ENCODE measurements at regions not wholly inside any gene's neighbourhood (a gene's known extent, or its start where the extent isn't known, plus 50 kb on each side); places are given as distances from the start of the nearest gene placed in this dataset.

- Histone ChIP-seq H3K27me3 (ENCODE audit: insufficient read depth, low read length) (no peaks in the 10 kb centered on the region), H3K4me1 (ENCODE audit: insufficient read depth, low read length, severe bottlenecking) (no peaks in the 10 kb centered on the region), H3K9me2 (ENCODE audit: low read depth, low read length) (no peaks in the 10 kb centered on the region), H4K20me1 (ENCODE audit: insufficient read depth, low read length) (no peaks in the 10 kb centered on the region), H3K27ac (ENCODE audit: low read depth, low read length, poor library complexity, severe bottlenecking) (no peak overlapping the region), H3K9ac (ENCODE audit: low read length) (no peak overlapping the region), H3K36me3 (ENCODE audit: insufficient read depth, low read length) (no peaks in the 10 kb centered on the region), H3K79me2 (ENCODE audit: insufficient read depth, low read length) (no peaks in the 10 kb centered on the region), H2AFZ (ENCODE audit: low read length) (no peak overlapping the region), H3K4me2 (ENCODE audit: low read length) (no peak overlapping the region), H3K4me3 (ENCODE audit: low read depth, low read length, poor library complexity, severe bottlenecking) (no peak overlapping the region), H3K9me3 (ENCODE audit: low read length) (no peaks in the 10 kb centered on the region), H3F3A (ENCODE audit: insufficient read depth, low read length) (no peaks in the 10 kb centered on the region)
- TF ChIP-seq, protein P1, sequence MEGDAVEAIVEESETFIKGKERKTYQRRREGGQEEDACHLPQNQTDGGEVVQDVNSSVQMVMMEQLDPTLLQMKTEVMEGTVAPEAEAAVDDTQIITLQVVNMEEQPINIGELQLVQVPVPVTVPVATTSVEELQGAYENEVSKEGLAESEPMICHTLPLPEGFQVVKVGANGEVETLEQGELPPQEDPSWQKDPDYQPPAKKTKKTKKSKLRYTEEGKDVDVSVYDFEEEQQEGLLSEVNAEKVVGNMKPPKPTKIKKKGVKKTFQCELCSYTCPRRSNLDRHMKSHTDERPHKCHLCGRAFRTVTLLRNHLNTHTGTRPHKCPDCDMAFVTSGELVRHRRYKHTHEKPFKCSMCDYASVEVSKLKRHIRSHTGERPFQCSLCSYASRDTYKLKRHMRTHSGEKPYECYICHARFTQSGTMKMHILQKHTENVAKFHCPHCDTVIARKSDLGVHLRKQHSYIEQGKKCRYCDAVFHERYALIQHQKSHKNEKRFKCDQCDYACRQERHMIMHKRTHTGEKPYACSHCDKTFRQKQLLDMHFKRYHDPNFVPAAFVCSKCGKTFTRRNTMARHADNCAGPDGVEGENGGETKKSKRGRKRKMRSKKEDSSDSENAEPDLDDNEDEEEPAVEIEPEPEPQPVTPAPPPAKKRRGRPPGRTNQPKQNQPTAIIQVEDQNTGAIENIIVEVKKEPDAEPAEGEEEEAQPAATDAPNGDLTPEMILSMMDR (IDR thresholded peaks at IDR 0.05; ENCODE audit: low read length), result no peak
- no peak for TF ChIP-seq EZH2 (IDR thresholded peaks at IDR 0.05; ENCODE audit: borderline replicate concordance, low read length)
These were observed 83.5 kb upstream of the AFF2 start for GRCh38 chrX:148416931-148417330.

DNA sequence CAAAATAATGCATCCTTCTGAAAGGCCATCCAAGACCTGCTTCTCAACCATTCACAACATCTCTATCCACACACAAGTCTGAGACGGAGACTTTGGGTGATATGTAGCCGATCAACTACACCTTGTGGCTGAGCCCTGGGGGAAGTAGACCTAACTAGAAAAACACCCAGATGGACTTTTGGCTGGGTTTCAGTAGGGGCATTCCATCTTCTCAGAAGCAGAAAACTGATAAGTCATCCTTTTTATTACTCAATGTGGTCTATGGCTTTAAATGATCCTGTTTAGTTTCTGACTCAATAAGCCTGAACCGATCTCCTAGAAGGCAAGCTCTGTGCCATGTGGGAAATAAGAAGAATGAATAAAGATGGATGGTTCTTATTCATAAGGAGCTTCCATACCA lies 82.5 kb upstream of the AFF2 start:
- Histone ChIP-seq H3K9me3 (ENCODE audit: low read length) (no peaks in the 10 kb centered on the region), H3K4me3 (ENCODE audit: low read depth, low read length, poor library complexity, severe bottlenecking) (no peak overlapping the region), H3K9me2 (ENCODE audit: low read depth, low read length) (no peaks in the 10 kb centered on the region), H3K79me2 (ENCODE audit: insufficient read depth, low read length) (no peaks in the 10 kb centered on the region), H2AFZ (ENCODE audit: low read length) (no peak overlapping the region), H3K4me2 (ENCODE audit: low read length) (no peak overlapping the region), H3K4me1 (ENCODE audit: insufficient read depth, low read length, severe bottlenecking) (no peaks in the 10 kb centered on the region), H3F3A (ENCODE audit: insufficient read depth, low read length) (no peaks in the 10 kb centered on the region), H3K36me3 (ENCODE audit: insufficient read depth, low read length) (no peaks in the 10 kb centered on the region), H3K27me3 (ENCODE audit: insufficient read depth, low read length) (no peaks in the 10 kb centered on the region), H3K9ac (ENCODE audit: low read length) (no peak overlapping the region), H4K20me1 (ENCODE audit: insufficient read depth, low read length) (no peaks in the 10 kb centered on the region), H3K27ac (ENCODE audit: low read depth, low read length, poor library complexity, severe bottlenecking) (no peak overlapping the region)
- TF ChIP-seq, protein P1 (IDR thresholded peaks at IDR 0.05; ENCODE audit: low read length), result no peak
- TF ChIP-seq EZH2 (IDR thresholded peaks at IDR 0.05; ENCODE audit: borderline replicate concordance, low read length), result no peak

- no peak for TF ChIP-seq EZH2 (IDR thresholded peaks at IDR 0.05; ENCODE audit: borderline replicate concordance, low read length)
- TF ChIP-seq, protein P1 (IDR thresholded peaks at IDR 0.05; ENCODE audit: low read length), result no peak
- Histone ChIP-seq H3K9me3 (ENCODE audit: low read length) (no peaks in the 10 kb centered on the region), H4K20me1 (ENCODE audit: insufficient read depth, low read length) (no peaks in the 10 kb centered on the region)
These were observed 77.9 kb upstream of the AFF2 start for GRCh38 chrX:148422526-148422925.

More at GRCh38 chrX:148422526-148422925, 77.9 kb upstream of the AFF2 start:
- Histone ChIP-seq H3K4me1 (ENCODE audit: insufficient read depth, low read length, severe bottlenecking) (no peaks in the 10 kb centered on the region), H2AFZ (ENCODE audit: low read length) (no peak overlapping the region), H3K27me3 (ENCODE audit: insufficient read depth, low read length) (no peaks in the 10 kb centered on the region), H3K27ac (ENCODE audit: low read depth, low read length, poor library complexity, severe bottlenecking) (no peak overlapping the region), H3K9me2 (ENCODE audit: low read depth, low read length) (no peaks in the 10 kb centered on the region), H3K79me2 (ENCODE audit: insufficient read depth, low read length) (no peaks in the 10 kb centered on the region), H3K4me3 (ENCODE audit: low read depth, low read length, poor library complexity, severe bottlenecking) (no peak overlapping the region), H3F3A (ENCODE audit: insufficient read depth, low read length) (no peaks in the 10 kb centered on the region), H3K36me3 (ENCODE audit: insufficient read depth, low read length) (no peaks in the 10 kb centered on the region), H3K9ac (ENCODE audit: low read length) (no peak overlapping the region), H3K4me2 (ENCODE audit: low read length) (no peak overlapping the region)

Data from OCI-LY1 (cell line).